HL-60/S4 (cell line): ENCODE measurements at regions not wholly inside any gene's neighbourhood (a gene's known extent, or its start where the extent isn't known, plus 50 kb on each side); places are given as distances from the start of the nearest gene placed in this dataset.
"Not testable (repeated sequence)": the region's sequence is repeated elsewhere in the genome, so short reads cannot be mapped to it uniquely, and the experiment has no call there.

Experiments used
- in situ Hi-C: fragments of 300-500 bp; cut with MboI; formaldehyde crosslinking; loops from 2 replicates; pipeline ENCODE4 v1.14.3; 2022; ENCODE audit warnings: low sequenced_read_pairs

DNA sequence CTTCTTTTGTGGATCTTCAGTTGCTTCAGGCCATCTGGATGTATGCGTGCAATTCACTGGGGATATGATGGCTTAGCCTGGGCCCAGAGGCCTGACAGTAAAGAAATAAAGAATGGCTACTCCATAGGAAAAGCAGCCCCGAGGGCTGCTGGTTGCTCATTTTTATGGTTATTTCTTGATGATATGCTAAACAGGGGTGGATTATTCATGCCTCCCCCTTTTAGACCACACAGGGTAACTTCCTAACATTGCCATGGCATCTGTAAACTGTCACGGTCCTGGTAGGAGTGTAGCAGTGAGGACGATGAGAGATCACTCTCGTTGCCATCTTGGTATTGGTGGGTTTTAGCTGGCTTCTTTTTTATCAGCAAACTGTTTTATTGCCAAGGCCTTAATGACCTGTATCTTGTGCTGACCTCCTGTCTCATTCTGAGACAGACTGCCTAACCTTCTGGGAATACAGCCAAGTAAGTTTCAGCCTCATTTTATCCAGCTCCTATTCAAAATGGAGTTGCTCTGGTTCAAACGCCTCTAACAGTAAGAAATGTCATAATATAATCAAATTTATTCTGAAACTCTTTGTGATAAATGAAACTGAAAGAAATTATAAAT is 60.5 kb downstream of the DSEL start:
- in situ Hi-C loops = no loop called here

DNA sequence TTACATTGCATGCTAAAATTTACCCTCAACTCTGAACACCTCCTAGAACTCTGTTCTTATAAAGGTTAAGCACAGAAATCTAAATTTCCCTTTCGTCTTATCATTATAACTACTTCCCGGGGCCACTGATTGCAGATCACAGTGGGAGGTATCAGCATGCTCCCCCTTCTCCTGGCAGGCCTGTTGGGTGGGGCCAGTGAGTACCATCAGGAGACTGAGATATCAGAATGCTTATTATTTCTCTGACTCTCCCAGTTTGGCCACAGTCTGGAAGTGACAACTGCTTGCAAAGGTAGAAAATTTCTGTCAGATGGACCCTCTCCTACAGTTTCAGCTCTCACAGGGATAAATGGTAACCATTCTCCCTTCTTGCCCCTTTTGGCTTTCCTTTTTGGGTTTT is 62.6 kb downstream of the DSEL start:
- in situ Hi-C loops = no loop called here

DNA sequence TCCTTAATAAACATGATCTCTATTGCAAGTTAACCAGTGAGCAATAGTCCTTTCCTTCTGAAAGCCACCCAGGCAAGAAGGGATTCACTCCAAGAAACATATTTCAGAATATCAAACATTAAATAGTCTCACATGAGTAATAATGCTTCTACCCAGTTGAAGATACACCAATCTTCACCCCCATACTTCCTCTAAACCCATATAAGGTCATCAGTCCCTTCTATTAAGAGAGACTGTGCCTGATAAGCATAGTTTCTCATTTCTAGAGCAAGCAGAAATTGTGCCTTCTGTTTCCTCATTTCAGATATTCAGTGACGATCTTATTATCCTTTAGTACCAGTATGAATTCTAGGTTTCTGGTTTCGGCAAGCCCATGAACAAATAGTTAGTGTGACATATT is 64.6 kb downstream of the DSEL start:
- in situ Hi-C loops = no loop called here

DNA sequence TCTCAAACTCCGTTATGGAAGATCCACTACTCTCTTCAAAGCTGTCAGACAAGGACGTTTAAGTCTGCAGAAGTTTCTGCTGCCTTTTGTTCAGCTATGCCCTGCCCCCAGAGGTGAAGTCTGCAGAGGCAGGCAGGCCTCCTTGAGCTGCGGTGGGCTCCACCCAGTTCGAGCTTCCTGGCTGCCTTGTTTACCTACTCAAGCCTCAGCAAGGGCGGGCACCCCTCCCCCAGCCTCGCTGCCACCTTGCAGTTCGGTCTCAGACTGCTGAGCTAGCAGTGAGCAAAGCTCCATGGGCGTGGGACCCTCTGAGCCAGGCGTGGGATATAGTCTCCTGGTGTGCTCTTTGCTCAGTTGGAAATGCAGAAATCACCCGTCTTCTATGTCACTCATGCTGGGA is 65.4 kb downstream of the DSEL start:
- in situ Hi-C loops = not testable (repeated sequence)

DNA sequence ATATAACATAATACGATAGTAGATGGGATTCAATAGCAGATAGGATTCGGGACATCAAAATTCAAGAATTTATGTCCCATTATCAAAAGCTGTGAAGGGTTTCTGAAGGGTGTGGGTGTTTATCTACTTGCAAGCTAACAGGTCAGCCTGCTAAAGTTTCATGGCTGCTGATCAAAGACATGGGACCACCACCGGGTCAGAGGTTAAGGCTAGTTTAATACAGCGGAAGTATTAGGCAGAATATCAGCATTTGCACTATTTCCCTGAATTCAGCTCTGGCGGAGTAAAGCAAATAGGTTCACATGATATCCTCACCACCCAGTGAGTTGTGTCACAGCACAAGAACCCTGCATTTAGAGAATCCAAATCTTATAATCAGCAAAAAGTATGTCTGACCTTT is 82.5 kb downstream of the DSEL start:
- in situ Hi-C loops = no loop called here

DNA sequence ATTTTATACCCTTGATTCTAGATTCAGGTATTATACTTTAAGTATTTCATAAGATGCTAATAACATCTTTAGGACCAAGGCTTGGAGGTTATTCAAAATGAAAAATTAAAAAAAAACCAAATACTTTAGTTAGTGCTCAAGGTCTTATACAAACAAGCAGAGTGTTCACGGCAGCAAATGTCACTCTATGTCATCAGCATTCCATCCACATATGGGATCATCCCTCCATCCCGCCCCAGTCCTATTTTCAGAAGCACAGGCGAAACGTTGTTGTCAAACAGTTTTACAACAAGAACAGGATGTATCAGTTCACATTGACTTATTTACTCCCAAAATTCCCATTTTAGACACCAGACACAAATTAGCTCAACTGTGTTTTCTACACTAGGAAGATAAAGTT is 83.7 kb downstream of the DSEL start:
- in situ Hi-C loops = no loop called here

DNA sequence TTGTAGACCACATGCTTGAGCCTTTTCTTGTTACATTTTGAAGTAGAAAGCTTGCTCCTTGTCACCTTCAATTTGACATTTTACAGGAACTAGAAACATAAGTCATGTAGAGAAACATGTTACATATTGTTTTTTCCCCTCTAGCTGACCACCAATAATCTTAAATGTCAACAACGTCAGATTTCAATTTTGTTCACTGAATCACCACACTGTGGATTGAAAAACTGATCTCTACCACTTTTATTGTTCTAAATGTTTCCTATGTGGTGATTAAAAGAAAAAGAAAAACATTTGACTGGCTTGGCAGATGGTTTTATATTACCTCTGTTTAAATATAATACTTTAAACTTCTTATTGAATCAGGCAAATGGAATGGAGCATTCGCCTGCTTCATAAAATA is 87.7 kb downstream of the DSEL start:
- in situ Hi-C loops = no loop called here

DNA sequence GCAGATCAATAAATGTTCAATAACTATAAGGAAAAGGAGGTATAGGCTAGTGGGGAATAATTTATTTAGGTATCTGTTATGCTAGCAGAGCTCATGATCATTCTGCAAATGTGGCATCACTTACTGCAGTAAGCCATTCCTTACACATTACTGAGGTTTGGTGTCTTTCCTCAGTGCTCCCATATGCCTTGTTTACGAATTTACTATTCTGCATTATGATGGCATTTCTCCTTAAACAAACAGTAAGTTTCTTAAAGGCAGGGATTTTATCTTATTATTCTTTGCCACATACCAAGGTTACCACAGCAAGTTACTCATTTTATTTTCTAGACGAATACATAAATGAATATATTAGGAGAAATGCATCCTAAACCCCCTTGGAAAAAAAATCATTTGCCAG is 88.4 kb downstream of the DSEL start:
- in situ Hi-C loops = no loop called here

DNA sequence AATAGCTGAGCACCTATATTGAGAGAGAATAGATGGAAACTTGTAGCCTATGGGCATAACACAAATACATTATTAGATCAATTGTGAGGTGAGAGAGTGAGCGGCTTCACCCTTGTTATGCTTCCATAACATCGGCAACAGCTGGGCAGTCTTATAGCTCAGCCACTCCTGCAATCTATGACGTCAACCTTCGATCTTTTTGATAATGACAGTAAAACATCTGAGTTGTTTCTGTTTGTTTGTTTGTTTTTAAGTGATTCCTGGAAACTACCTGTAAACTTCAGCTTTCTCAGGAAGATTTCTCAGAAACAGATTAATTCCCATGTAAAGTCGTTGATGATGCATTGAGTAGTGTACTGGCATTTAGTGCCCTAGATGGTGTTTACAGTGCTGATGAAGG is 90.0 kb downstream of the DSEL start:
- in situ Hi-C loops = no loop called here

DNA sequence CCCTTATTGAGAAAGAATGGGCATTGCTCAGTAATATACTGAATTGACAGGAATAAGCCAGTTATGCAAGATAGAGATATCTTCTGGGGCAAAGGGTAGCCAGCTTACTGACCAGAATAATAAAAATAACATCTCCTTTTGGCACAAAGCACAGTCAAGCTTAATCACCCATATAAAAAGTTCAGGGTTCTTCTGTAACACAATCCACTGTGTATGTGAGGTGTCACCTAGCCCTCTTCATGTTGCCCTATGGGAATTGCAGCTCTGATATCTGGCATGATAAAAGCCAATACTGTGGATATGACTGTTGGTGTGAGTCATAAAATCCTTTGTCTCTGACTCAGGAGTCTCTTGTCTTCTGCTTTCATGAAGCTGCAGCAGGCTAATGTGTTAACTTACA is 90.8 kb downstream of the DSEL start:
- in situ Hi-C loops = no loop called here

DNA sequence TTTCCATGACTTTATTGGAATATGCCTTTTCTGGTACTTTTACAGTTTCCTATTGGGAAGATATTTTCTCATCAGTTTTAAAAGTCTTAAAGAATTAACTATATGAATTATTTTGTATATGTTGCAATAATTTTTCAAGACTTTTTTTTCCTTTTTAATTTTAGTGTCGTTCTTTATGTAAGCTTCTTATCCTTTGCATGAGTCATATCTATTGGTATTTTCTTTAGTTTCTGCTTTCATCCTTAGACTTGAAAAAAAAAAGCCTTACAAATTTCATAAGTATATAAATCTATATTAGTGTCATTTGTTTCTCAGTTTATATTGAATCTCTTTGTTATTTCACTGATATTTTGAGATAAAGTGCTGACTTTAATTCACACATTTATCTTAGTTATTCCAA is 94.9 kb downstream of the DSEL start:
- in situ Hi-C loops = no loop called here

DNA sequence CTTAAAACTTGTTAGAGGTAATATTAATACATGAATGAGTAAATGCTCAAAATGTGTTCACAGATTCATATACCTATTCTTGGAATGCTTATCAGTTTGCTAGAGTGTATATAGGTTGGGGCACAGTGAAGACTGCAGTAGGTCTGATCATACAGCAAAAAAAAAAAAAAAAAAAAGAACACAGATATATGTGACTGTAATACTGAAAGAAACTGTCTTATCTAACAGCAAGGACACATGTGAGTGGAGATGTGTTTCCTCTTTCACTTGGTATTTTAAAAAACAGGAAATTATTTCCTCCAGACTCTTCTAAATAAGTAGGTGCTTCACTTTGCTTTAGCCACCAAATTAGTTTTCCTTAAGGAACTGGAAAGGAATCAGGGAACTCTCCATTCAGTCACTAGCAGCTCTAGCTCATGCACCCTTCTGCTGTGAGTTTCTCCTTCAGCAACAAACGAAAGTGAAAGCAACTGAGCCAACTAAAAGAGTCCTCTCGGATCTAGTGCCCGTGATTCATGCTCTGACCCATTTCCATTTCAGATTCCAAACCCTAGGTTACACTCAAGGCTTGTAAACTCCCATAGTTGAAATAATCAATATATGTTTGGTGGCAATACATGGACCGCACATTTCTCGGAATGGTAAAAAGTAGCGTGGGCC is 98.5 kb downstream of the DSEL start:
- in situ Hi-C loops = no loop called here

DNA sequence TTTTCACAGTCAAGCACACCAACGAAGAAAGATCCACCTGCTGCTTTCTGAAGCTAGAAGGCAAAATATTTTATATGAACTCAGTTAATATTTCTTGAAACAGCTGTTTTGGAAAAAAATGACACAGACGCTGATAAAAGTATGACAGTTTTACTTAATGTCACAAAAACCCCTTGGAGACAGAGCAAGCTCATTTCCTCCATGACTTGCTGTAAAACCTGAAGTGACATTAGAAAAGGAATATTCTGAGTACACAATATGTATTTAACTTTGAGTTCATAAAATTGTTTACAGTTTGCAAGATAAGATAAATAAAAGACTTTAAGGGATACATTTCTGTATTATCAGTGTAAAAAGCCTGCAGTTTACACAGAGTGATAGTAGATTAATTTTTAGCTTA is 105.4 kb downstream of the DSEL start:
- in situ Hi-C loops = no loop called here

DNA sequence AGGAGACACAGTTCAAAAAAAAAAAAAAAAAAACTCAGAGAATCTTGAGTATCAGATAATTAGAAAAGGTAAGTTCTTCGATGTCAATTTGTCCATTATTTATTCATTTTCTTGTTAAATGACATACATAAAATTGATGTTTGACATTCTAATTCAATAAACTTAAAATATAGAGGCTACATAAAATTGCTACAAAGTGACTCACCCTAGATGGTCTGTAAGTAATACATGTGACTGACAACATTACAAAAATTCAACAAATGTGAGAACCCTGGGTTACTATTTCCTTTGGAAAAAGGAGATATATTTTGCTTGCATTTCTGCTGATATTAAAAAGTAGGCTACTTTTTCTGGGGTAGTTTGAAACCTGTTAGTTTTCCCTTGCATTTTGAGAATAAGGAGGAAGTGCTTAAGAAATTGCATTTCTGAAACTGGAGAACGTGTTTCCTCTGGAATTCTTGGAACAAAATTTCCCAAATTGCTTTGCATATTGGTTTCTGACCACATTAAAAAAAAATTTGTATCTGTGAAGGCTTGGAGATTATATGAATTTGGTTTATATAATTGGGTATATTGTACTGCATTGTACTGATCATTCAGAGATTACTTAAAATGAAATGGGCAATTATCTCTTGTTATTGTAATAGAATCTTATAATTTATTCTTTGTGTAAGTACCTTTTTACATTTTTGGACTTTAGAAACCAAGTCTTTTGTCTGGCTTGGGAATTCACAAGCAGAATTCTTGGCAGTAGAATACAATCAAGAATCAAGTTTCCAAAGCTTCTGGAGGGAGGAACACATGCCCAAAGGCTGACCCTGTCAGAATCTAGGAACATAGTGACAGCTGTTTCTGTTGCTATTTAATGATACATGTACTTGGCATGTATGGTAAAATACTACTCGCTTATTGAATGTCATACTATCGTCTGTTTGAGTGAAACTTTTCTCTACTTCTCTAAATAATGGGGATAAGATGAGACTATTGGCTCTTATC is 106.1 kb downstream of the DSEL start:
- in situ Hi-C loops = no loop called here

DNA sequence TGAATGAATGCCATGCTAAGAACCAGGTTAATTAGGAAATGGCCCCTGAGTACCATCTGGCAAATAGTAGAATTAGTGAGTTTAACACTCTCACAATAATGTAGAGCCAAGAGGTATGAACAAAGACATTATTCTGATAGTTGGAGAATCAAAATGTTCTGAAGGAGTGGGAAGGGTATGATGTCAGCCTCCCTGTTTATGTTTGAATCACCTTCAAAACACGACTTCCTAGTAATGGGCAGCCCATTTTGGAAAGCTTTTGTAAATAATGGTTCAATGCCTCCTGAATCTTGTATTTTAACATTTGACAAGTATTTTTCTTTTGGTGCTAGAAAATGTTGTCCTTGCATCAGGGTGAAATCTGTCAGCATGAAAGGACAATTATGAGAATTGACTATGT is 108.3 kb downstream of the DSEL start:
- in situ Hi-C loops = no loop called here

DNA sequence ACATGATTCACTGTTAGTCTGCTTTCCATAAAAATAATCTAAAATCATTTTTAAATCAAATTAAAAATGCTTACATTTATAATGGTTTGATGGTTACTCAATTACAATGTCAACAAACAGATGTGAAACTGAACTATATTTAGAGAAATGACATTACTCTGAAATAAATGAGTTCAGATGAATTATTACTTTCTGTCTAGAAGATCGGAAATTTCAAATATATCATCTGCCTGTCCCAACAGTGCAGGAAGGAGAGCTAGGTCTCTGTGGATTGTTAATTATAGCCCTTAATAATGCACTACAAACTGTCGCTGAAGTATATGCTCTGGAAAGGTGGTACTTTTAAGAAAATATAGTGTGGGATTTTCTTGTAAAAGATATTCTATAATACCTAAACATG is 109.8 kb downstream of the DSEL start:
- in situ Hi-C loops = no loop called here

DNA sequence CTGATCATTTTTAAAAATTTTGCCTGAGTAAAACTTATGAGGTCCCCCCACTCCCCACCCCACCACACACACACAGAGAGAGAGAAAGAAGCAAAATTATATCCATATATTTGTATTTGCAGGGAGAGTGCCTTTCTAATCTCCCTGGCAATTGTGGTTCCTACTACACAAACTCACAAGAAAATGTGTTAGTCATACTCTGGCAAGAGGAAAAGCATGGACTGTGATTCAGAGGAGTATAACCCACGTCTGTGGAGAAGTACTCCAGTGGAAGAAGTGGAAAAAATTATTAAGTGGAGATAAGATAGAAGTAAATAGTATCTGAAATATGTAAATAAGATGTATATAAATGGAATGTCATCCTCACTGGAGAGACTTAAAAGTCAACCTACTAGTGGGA is 114.0 kb downstream of the DSEL start:
- in situ Hi-C loops = no loop called here

DNA sequence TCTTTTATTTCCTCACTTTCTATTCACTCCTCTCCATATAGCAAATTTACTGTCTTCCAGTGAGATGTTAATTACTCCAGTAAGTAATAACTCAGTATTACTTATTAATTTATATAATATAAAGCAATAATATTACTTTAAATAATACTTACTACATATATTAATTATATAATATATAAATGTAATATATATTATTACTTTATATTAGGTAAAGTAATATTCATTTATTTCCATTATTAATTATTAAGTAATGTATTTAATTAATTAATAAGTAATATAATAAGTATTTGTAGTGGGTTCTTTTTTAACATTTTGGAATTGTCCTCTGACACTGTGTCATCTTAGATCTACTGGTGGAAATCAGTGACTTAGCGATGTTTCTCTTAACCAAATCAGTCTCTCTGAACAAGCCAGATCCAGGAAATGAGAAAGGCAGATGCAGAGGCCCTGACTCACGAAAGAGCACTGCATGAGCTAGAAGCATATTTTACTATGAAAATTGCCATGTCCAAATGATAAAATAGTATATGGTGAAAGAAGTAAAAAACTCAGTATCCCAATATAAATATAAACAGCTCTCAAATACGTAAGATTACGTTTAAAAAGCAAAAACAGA is 115.9 kb downstream of the DSEL start:
- in situ Hi-C loops = no loop called here

DNA sequence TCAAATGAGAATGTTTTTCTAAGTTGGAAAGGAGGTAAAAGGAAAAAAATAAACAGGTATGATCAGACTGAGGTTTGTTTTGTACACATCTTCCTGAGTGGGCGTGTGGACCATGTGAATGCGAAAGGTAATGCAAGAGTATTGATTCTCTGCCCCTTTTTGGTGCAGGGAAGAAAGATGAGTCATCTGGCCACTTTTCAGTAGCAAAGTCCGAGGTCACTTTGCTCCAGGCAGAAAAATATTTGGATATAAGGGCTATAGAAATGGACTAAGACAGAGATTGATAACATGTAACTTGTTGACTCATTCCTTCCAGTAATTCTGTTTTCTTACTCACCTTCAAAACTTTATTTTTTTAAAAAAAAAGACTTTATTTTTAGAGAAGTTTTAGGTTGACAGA is 130.5 kb downstream of the DSEL start:
- in situ Hi-C loops = no loop called here

DNA sequence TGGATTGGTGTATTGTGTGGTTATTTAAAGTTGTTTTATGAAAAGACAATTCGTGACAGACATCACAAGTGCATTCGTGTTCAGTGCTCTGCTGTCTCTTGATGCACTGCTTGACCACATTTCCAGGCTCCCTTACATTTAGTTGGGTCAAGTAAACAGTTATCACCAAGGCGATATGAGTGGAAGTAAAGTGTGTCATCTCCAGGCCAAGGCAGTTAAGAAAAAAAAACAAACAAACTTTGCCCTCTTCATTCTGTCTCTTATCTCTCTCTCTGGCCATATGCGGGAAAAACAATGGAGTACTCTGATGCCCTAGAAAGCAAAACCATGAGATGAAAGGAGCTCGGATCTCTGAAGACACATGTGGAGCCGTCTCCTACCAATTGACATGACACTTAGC is 131.1 kb downstream of the DSEL start:
- in situ Hi-C loops = no loop called here

DNA sequence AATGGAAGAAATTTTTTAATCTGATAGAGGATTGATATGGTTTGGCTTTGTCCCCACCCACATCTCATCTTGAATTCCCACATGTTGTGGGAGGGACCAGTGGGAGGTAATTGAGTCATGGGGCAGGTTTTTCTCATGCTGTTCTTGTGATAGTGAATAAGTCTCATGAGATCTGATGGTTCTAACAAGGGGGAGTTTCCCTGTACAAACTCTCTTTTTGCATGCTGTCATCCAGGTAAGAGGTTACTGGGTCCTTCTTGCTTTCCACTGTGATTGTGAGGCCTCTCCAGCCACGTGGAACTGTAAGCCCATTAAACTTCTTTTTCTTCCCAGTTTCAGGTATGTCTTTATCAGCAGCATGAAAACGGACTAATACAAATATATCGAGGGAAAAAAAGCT is 132.5 kb downstream of the DSEL start:
- in situ Hi-C loops = not testable (repeated sequence)
